H9 (cell line): ENCODE measurements at regions not wholly inside any gene's neighbourhood (a gene's known extent, or its start where the extent isn't known, plus 50 kb on each side); places are given as distances from the start of the nearest gene placed in this dataset.

ENCODE experiments used
- DNase-seq: peaks from one replicate; pipeline ENCODE4 v3.0.0-alpha.2; 2017
- H2AFZ ChIP-seq: one replicate; pipeline ENCODE4 v1.6.1; 2013; ENCODE audit warnings: mild to moderate bottlenecking, low read length, control low read depth, moderate library complexity
- H2AK5ac ChIP-seq: 2 replicates; pipeline ENCODE4 v1.6.1; 2013; ENCODE audit warnings: low read length, control low read depth, mixed read lengths; ENCODE audit not compliant: insufficient read length
- H2BK120ac ChIP-seq: one replicate; pipeline ENCODE4 v1.6.1; 2013; ENCODE audit warnings: low read depth, mild to moderate bottlenecking, low read length, control low read depth, inconsistent platforms; ENCODE audit not compliant: poor library complexity, severe bottlenecking
- H2BK12ac ChIP-seq: 2 replicates; pipeline ENCODE4 v1.6.1; 2013; ENCODE audit warnings: low read length, control low read depth, mixed read lengths, low read depth; ENCODE audit not compliant: insufficient read length
- H2BK15ac ChIP-seq: 2 replicates; pipeline ENCODE4 v1.6.1; 2013; ENCODE audit warnings: low read depth, low read length, control low read depth
- H2BK20ac ChIP-seq: one replicate; pipeline ENCODE4 v1.6.1; 2013; ENCODE audit warnings: low read depth, mild to moderate bottlenecking, low read length, control low read depth, inconsistent platforms; ENCODE audit not compliant: poor library complexity, severe bottlenecking
- H2BK5ac ChIP-seq: 2 replicates; pipeline ENCODE4 v1.6.1; 2013; ENCODE audit warnings: low read length, control low read depth, mixed read lengths; ENCODE audit not compliant: insufficient read length
- H3K14ac ChIP-seq: 2 replicates; pipeline ENCODE4 v1.6.1; 2013; ENCODE audit warnings: low read length, control low read depth; ENCODE audit not compliant: insufficient read depth
- H3K18ac ChIP-seq: 2 replicates; pipeline ENCODE4 v1.6.1; 2013; ENCODE audit warnings: low read depth, mild to moderate bottlenecking, mixed read lengths, low read length, control low read depth; ENCODE audit not compliant: insufficient read length
- H3K23ac ChIP-seq: 2 replicates; pipeline ENCODE4 v1.6.1; 2013; ENCODE audit warnings: low read length, control low read depth, mixed read lengths, low read depth; ENCODE audit not compliant: insufficient read length
- H3K23me2 ChIP-seq: 2 replicates; pipeline ENCODE4 v1.6.1; 2013; ENCODE audit warnings: low read depth, mild to moderate bottlenecking, mixed read lengths, low read length, control low read depth; ENCODE audit not compliant: insufficient read length, poor library complexity, severe bottlenecking
- H3K27ac ChIP-seq: 2 replicates; pipeline ENCODE4 v1.5.1; 2013; ENCODE audit warnings: low read length, control low read depth, mixed read lengths, low read depth; ENCODE audit not compliant: insufficient read length
- H3K27me3 ChIP-seq: 2 replicates; pipeline ENCODE4 v1.6.1; 2013; ENCODE audit warnings: low read length, control low read depth, inconsistent platforms; ENCODE audit not compliant: insufficient read depth
- H3K4ac ChIP-seq: 2 replicates; pipeline ENCODE4 v1.6.1; 2013; ENCODE audit warnings: low read depth, mild to moderate bottlenecking, control low read depth, inconsistent platforms, low read length, moderate library complexity
- H3K4me1 ChIP-seq: 2 replicates; pipeline ENCODE4 v1.6.1; 2013; ENCODE audit warnings: low read length, control low read depth, inconsistent platforms; ENCODE audit not compliant: insufficient read depth
- H3K4me2 ChIP-seq: 2 replicates; pipeline ENCODE4 v1.6.1; 2013; ENCODE audit warnings: low read length, control low read depth, mixed read lengths; ENCODE audit not compliant: insufficient read length, insufficient read depth
- H3K56ac ChIP-seq: 2 replicates; pipeline ENCODE4 v1.6.1; 2013; ENCODE audit warnings: low read depth, mild to moderate bottlenecking, mixed read lengths, low read length, control low read depth; ENCODE audit not compliant: insufficient read length
- H3K79me1 ChIP-seq: 2 replicates; pipeline ENCODE4 v1.6.1; 2013; ENCODE audit warnings: low read depth, mild to moderate bottlenecking, moderate library complexity, low read length, control low read depth, inconsistent platforms; ENCODE audit not compliant: insufficient read depth, poor library complexity, severe bottlenecking
- H3K79me2 ChIP-seq: 2 replicates; pipeline ENCODE4 v1.6.1; 2013; ENCODE audit warnings: low read length, control low read depth, inconsistent platforms; ENCODE audit not compliant: insufficient read depth
- H3K9ac ChIP-seq: 2 replicates; pipeline ENCODE4 v1.6.1; 2013; ENCODE audit warnings: low read length, control low read depth, mixed read lengths; ENCODE audit not compliant: insufficient read length; ENCODE audit errors: extremely low read depth
- H3K9me3 ChIP-seq: one replicate; pipeline ENCODE4 v1.6.1; 2013; ENCODE audit warnings: low read depth, low read length, inconsistent platforms; ENCODE audit not compliant: control insufficient read depth
- H3T11ph ChIP-seq: one replicate; pipeline ENCODE4 v1.6.1; 2013; ENCODE audit warnings: mild to moderate bottlenecking, low read length, control low read depth, inconsistent platforms
- H4K20me1 ChIP-seq: one replicate; pipeline ENCODE4 v1.6.1; 2013; ENCODE audit not compliant: control insufficient read depth, insufficient read length, insufficient read depth
- H4K5ac ChIP-seq: 2 replicates; pipeline ENCODE4 v1.6.1; 2013; ENCODE audit warnings: low read depth, mild to moderate bottlenecking, mixed read lengths, low read length, control low read depth; ENCODE audit not compliant: insufficient read length
- H4K8ac ChIP-seq: replicated peaks from 2 replicates; pipeline ENCODE4 v1.6.1; 2013; ENCODE audit warnings: low read length, control low read depth, mixed read lengths, low read depth; ENCODE audit not compliant: insufficient read length
- H4K91ac ChIP-seq: 2 replicates; pipeline ENCODE4 v1.6.1; 2013; ENCODE audit warnings: low read depth, mild to moderate bottlenecking, moderate library complexity, mixed read lengths, low read length, control low read depth; ENCODE audit not compliant: insufficient read length
- H3K27ac Mint-ChIP-seq, 3 experiments: 2 replicates in 2 of 3; 3 replicates in 1 of 3; pipeline ENCODE4 v1.8.0; 2020 to 2021; ENCODE audit warnings: mixed read lengths in 3 of 3, mild to moderate bottlenecking in 1 of 3, moderate library complexity in 1 of 3
- H3K27me3 Mint-ChIP-seq: 2 replicates; pipeline ENCODE4 v1.8.0; 2021; ENCODE audit warnings: low read depth, mild to moderate bottlenecking, moderate library complexity, mixed read lengths
- H3K36me3 Mint-ChIP-seq, 3 experiments: 2 replicates in 2 of 3; 3 replicates in 1 of 3; pipeline ENCODE4 v1.8.0; 2020 to 2021; ENCODE audit warnings: low read depth in 3 of 3, mixed read lengths in 3 of 3; ENCODE audit not compliant: insufficient read depth in 1 of 3
- H3K4me1 Mint-ChIP-seq, 2 experiments: 2 replicates each; pipeline ENCODE4 v1.8.0; 2020; ENCODE audit warnings: mixed read lengths in 2 of 2
- H3K4me3 Mint-ChIP-seq, 2 experiments: 2 replicates in 1 of 2; 3 replicates in 1 of 2; pipeline ENCODE4 v1.8.0; 2020 to 2021; ENCODE audit warnings: mild to moderate bottlenecking in 2 of 2, mixed read lengths in 2 of 2, moderate library complexity in 1 of 2
- H3K9me3 Mint-ChIP-seq, 2 experiments: 2 replicates in 1 of 2; 3 replicates in 1 of 2; pipeline ENCODE4 v1.8.0; 2020; ENCODE audit warnings: mild to moderate bottlenecking in 2 of 2, mixed read lengths in 2 of 2, moderate library complexity in 1 of 2
- WGBS: extraction: QIAGEN DNeasy Blood & Tissue Kit; methylation state at CpG from one replicate; pipeline ENCODE4 v1.1.7; 2013; ENCODE audit warnings: missing lambda C conversion rate, low lambda C conversion rate, mixed read lengths; ENCODE audit not compliant: insufficient read length; ENCODE audit errors: extremely low coverage; 5-methylcytosine and 5-hydroxymethylcytosine counted together
- TF ChIP-seq, protein P1 (sequence below): fragments of 200-600 bp; sonication (generic); conservative IDR thresholded peaks from 3 replicates; pipeline ENCODE4 v1.8.0; 2021; ENCODE audit warnings: antibody characterized with exemption, mild to moderate bottlenecking

DNA sequence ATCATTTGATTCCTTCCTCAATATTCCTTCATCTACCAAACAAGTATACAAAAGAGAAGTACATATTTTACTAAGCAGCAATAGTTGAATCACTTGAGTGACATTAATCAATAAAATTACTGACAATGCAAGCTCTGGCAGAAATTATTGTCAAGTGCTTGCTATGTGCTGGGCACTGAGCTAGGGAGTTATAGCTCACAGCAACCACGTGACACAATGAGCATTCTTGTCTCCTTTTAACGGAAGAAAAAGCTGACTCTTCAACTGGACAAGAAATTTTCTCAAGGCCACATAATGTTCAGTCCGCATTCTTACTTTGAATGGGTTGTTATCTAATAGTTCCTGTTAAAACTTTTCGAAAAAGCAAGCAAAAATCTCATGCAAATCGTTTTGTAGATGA is 500.1 kb downstream of the PYDC2 start:
- no peak overlapping the region for H3K18ac ChIP-seq
- H3K9me3 ChIP-seq: no peaks in the 10 kb centered on the region
- no peak overlapping the region for H3K4me3 Mint-ChIP-seq
- no peak overlapping the region for H2BK120ac ChIP-seq
- H3K4me1 ChIP-seq: peaks cover 16% of the 10 kb centered on the region
- no peak overlapping the region for H3K4ac ChIP-seq
- peaks cover 52 to 57% of the 10 kb centered on the region in 2 experiments for H3K4me1 Mint-ChIP-seq
- TF ChIP-seq, protein P1, sequence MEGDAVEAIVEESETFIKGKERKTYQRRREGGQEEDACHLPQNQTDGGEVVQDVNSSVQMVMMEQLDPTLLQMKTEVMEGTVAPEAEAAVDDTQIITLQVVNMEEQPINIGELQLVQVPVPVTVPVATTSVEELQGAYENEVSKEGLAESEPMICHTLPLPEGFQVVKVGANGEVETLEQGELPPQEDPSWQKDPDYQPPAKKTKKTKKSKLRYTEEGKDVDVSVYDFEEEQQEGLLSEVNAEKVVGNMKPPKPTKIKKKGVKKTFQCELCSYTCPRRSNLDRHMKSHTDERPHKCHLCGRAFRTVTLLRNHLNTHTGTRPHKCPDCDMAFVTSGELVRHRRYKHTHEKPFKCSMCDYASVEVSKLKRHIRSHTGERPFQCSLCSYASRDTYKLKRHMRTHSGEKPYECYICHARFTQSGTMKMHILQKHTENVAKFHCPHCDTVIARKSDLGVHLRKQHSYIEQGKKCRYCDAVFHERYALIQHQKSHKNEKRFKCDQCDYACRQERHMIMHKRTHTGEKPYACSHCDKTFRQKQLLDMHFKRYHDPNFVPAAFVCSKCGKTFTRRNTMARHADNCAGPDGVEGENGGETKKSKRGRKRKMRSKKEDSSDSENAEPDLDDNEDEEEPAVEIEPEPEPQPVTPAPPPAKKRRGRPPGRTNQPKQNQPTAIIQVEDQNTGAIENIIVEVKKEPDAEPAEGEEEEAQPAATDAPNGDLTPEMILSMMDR: no peak
- no peaks in the 10 kb centered on the region for H3K9me3 Mint-ChIP-seq
- WGBS: no CpG with 5 or more reads among the region's 5 CpGs
- no peak overlapping the region for H4K91ac ChIP-seq
- H3T11ph ChIP-seq: no peak overlapping the region
- H3K4me2 ChIP-seq: no peak overlapping the region
- no peaks in the 10 kb centered on the region for H3K79me2 ChIP-seq
- H4K5ac ChIP-seq: no peak overlapping the region
- H3K27me3 Mint-ChIP-seq: no peaks in the 10 kb centered on the region
- no peak overlapping the region for H3K27ac ChIP-seq
- H3K23ac ChIP-seq: no peak overlapping the region
- H3K9ac ChIP-seq: no peak overlapping the region
- H3K36me3 Mint-ChIP-seq: 0 out of 7 replicates have a peak, but pooled peaks cover 0 to 2% (median 0%) of the 10 kb centered on the region in 3 experiments
- DNase-seq: no peak
- H2BK20ac ChIP-seq: no peak overlapping the region
- peak overlapping the region in 2 of 3 experiments; percentile 79 to 85; a peak in 3 of 7 replicates for H3K27ac Mint-ChIP-seq
- no peak overlapping the region for H2BK15ac ChIP-seq
- H3K23me2 ChIP-seq: no peaks in the 10 kb centered on the region
- H4K20me1 ChIP-seq: no peaks in the 10 kb centered on the region
- no peak overlapping the region for H2BK12ac ChIP-seq
- no peak overlapping the region for H2BK5ac ChIP-seq
- H3K56ac ChIP-seq: no peak overlapping the region
- H3K79me1 ChIP-seq: no peaks in the 10 kb centered on the region
- no peaks in the 10 kb centered on the region for H3K27me3 ChIP-seq
- H4K8ac ChIP-seq: no peak overlapping the region
- H2AK5ac ChIP-seq: no peak overlapping the region
- no peak overlapping the region for H3K14ac ChIP-seq
- no peak overlapping the region for H2AFZ ChIP-seq
